K562 (cell line): ENCODE measurements at regions not wholly inside any gene's neighbourhood (a gene's known extent, or its start where the extent isn't known, plus 50 kb on each side); places are given as distances from the start of the nearest gene placed in this dataset.

Experiments
- ATF1 ChIP-seq, 2 experiments: fragments of 450-650 bp in 1 of 2; IDR thresholded peaks; 2 replicates each; pipeline ENCODE4 v1.6.1; 2016; ENCODE audit warnings: missing compliant biosample characterization in 1 of 2, missing genetic modification characterization in 1 of 2
- CBFB ChIP-seq: sonication (generic); formaldehyde crosslinking; IDR thresholded peaks from 2 replicates; pipeline ENCODE4 v1.4.0; 2020; ENCODE audit warnings: mild to moderate bottlenecking, missing genetic modification reagents
- CBX8 ChIP-seq: fragments of 200-600 bp; sonication (generic); IDR thresholded peaks from 2 replicates; pipeline ENCODE4 v1.6.1; 2012; ENCODE audit warnings: borderline replicate concordance, mixed run types, low read depth, mild to moderate bottlenecking, moderate library complexity, mixed read lengths, low read length, control low read depth, inconsistent platforms; ENCODE audit not compliant: poor library complexity, severe bottlenecking; ENCODE audit errors: extremely low read depth
- ELF4 ChIP-seq: fragments of 450-650 bp; formaldehyde crosslinking; IDR thresholded peaks from 2 replicates; pipeline ENCODE4 v1.4.0; 2022; ENCODE audit warnings: missing genetic modification characterization
- HES1 ChIP-seq: fragments of 450-650 bp; IDR thresholded peaks from 2 replicates; pipeline ENCODE4 v1.6.1; 2016; ENCODE audit warnings: low read depth, mild to moderate bottlenecking, moderate library complexity
- KHSRP ChIP-seq: fragments of 450-650 bp; IDR thresholded peaks from 2 replicates; pipeline ENCODE4 v1.6.1; 2017
- NONO ChIP-seq, 2 experiments: fragments of 200-400 bp in 1 of 2; fragments of 450-650 bp in 1 of 2; formaldehyde crosslinking in 1 of 2; IDR thresholded peaks; 2 replicates each; pipeline ENCODE4 v1.6.1; 2017; ENCODE audit warnings: low read depth in 2 of 2, mild to moderate bottlenecking in 2 of 2, moderate library complexity in 2 of 2, low read length in 1 of 2
- NR4A1 ChIP-seq, 2 experiments: fragments of 250-450 bp in 1 of 2; fragments of 450-650 bp in 1 of 2; sonication (Bioruptor Pico) in 1 of 2; IDR thresholded peaks; 2 replicates each; pipeline versions ENCODE4 v1.4.0 to v1.6.1; 2016 to 2020; ENCODE audit warnings: mild to moderate bottlenecking in 2 of 2, missing compliant biosample characterization in 1 of 2, missing genetic modification characterization in 1 of 2, moderate library complexity in 1 of 2
- NRF1 ChIP-seq, 2 experiments: fragments of 450-650 bp; IDR thresholded peaks in 1 of 2; conservative IDR thresholded peaks in 1 of 2; 2 replicates each; pipeline ENCODE4 v1.6.1; 2014; ENCODE audit warnings: mild to moderate bottlenecking in 2 of 2
- SRSF1 ChIP-seq: fragments of 200-400 bp; formaldehyde crosslinking; IDR thresholded peaks from 2 replicates; pipeline ENCODE4 v1.6.1; 2017; ENCODE audit warnings: mild to moderate bottlenecking, low read depth, low read length, moderate library complexity
- TCF15 ChIP-seq: fragments of 250-450 bp; sonication (Bioruptor Pico); IDR thresholded peaks from 2 replicates; pipeline ENCODE4 v1.8.0; 2022; ENCODE audit warnings: moderate library complexity, mild to moderate bottlenecking, inconsistent platforms
- ZBTB40 ChIP-seq, 2 experiments: fragments of 450-650 bp in 1 of 2; sonication (generic) in 1 of 2; formaldehyde crosslinking in 1 of 2; IDR thresholded peaks; 2 replicates each; pipeline versions ENCODE4 v1.7.1 to v1.9.0; 2016 to 2022; ENCODE audit warnings: inconsistent platforms in 1 of 2, mild to moderate bottlenecking in 1 of 2, missing genetic modification reagents in 1 of 2
- ZBTB7A ChIP-seq: IDR thresholded peaks from 2 replicates; pipeline ENCODE4 v1.6.1; 2011; ENCODE audit warnings: low read depth, mild to moderate bottlenecking, low read length, moderate library complexity, borderline replicate concordance; ENCODE audit not compliant: control insufficient read depth
- ZFP1 ChIP-seq: fragments of 450-650 bp; formaldehyde crosslinking; IDR thresholded peaks from 2 replicates; pipeline ENCODE4 v1.4.0; 2020; ENCODE audit warnings: mild to moderate bottlenecking, mixed read lengths
- ZKSCAN1 ChIP-seq: fragments of 150-350 bp; IDR thresholded peaks from 2 replicates; pipeline ENCODE4 v1.6.1; 2016; ENCODE audit warnings: low read depth, low read length

GRCh38 chr12:113582521-113583218 lies 111.0 kb upstream of the LHX5 start (continued):
- no peak for TF ChIP-seq ZBTB40 (IDR thresholded peaks at IDR 0.05)
- no peak for TF ChIP-seq ZBTB40 (CRISPR knock-in tag; IDR thresholded peaks at IDR 0.05)
- no peak for TF ChIP-seq NONO (IDR thresholded peaks at IDR 0.05; ENCODE audit: low read depth in 2 of 2, low read length in 1 of 2)
- no peak for TF ChIP-seq KHSRP
- TF ChIP-seq ZFP1 (CRISPR knock-in tag) = no peak
- TF ChIP-seq ZKSCAN1 = 0 out of 2 replicates have a peak, but pooled peaks have one; percentile 27
- no peak for TF ChIP-seq SRSF1
- TF ChIP-seq ATF1 (CRISPR knock-in tag; IDR thresholded peaks at IDR 0.05) = no peak
- peak; percentile 78 for TF ChIP-seq ATF1 (tag; IDR thresholded peaks at IDR 0.05)
- TF ChIP-seq ELF4 (CRISPR knock-in tag) = no peak
- TF ChIP-seq NRF1 (conservative IDR thresholded peaks at IDR 0.05 in 1 of 2, IDR thresholded peaks at IDR 0.05 in 1 of 2) = 0 out of 4 replicates have a peak, but pooled peaks of 1 of the 2 experiments have one; percentile 24
- no peak for TF ChIP-seq NR4A1 (CRISPR knock-in tag; IDR thresholded peaks at IDR 0.05)
- TF ChIP-seq NR4A1 (tag; IDR thresholded peaks at IDR 0.05) = 0 out of 2 replicates have a peak, but pooled peaks have one; percentile 47
- TF ChIP-seq CBX8 = no peak
- TF ChIP-seq HES1 = no peak
- TF ChIP-seq ZBTB7A = no peak
- TF ChIP-seq TCF15 (CRISPR knock-in tag) = no peak
- TF ChIP-seq CBFB (CRISPR knock-in tag) = no peak
